HCT116 (cell line): ENCODE measurements at regions not wholly inside any gene's neighbourhood (a gene's known extent, or its start where the extent isn't known, plus 50 kb on each side); places are given as distances from the start of the nearest gene placed in this dataset.

Experiments
- ATAC-seq: fragments of 200-7000 bp; cut with Tn5 transposase; 2 replicates; pipeline ENCODE4 v1.9.1; 2020; ENCODE audit warnings: mild to moderate bottlenecking, moderate library complexity
- BruUV-seq: library from RNA; stranded (reverse); fragments of 400-500 nt; replicated peaks from 2 replicates; lab custom pipeline; 2021; lab: Mats Ljungman, UMichigan
- CTCF ChIA-PET: fragments of 300-600 bp; sonication (Branson Sonifier 250); formaldehyde crosslinking; loops from one replicate; lab custom pipeline; 2021; ENCODE audit warnings: antibody characterized with exemption; lab: Charles Lee
- POLR2A ChIA-PET: fragments of 300-600, 350-600 bp; sonication (Branson Sonifier 250); formaldehyde crosslinking; loops from one replicate; lab custom pipeline; 2021; ENCODE audit warnings: antibody characterized with exemption; lab: Charles Lee
- RAD21 ChIA-PET, 2 experiments: fragments of 300-600 bp; sonication (Branson Sonifier 250); formaldehyde crosslinking; loops; one replicate each; lab custom pipeline; 2023; ENCODE audit warnings: low total read pairs in 2 of 2; ENCODE audit not compliant: uncharacterized antibody in 2 of 2, unreplicated experiment in 2 of 2, low non-redundant PET in 1 of 2; lab: Charles Lee
- DNase-seq: peaks from one replicate; pipeline ENCODE4 v3.0.0-alpha.2; 2010; ENCODE audit warnings: low read depth, low spot score
- H2AFZ ChIP-seq: fragments of 200-600 bp; shearing (Covaris generic), sonication (generic); 2 replicates; pipeline ENCODE4 v1.6.1; 2017; ENCODE audit warnings: low read depth, mixed run types, mixed read lengths, antibody characterized with exemption, low read length; ENCODE audit not compliant: poor library complexity, severe bottlenecking
- H3K27ac ChIP-seq: 2 replicates; pipeline ENCODE4 v1.5.1; 2012; ENCODE audit warnings: low read depth, low read length
- H3K27me3 ChIP-seq: fragments of 200-600 bp; sonication (generic); 2 replicates; pipeline ENCODE4 v1.6.1; 2016; ENCODE audit warnings: mixed run types, low read length, mixed read lengths; ENCODE audit not compliant: insufficient read depth
- H3K36me3 ChIP-seq, 2 experiments: fragments of 200-500 bp in 1 of 2; fragments of 200-600 bp in 1 of 2; sonication (Bioruptor generic) in 1 of 2; sonication (generic) in 1 of 2; 2 replicates each; pipeline versions ENCODE4 v1.5.1 to v1.6.1; 2014 to 2016; ENCODE audit warnings: low read length in 2 of 2, inconsistent platforms in 1 of 2, mixed read lengths in 1 of 2, mixed run types in 1 of 2; ENCODE audit not compliant: insufficient read depth in 2 of 2, control insufficient read depth in 1 of 2
- H3K4me1 ChIP-seq, 2 experiments: fragments of 200-600 bp in 1 of 2; sonication (generic) in 1 of 2; 2 replicates each; pipeline versions ENCODE4 v1.5.1 to v1.6.1; 2012 to 2017; ENCODE audit warnings: low read length in 2 of 2, inconsistent platforms in 1 of 2, mild to moderate bottlenecking in 1 of 2, mixed read lengths in 1 of 2, mixed run types in 1 of 2, moderate library complexity in 1 of 2; ENCODE audit not compliant: insufficient read depth in 2 of 2, control insufficient read depth in 1 of 2
- H3K4me2 ChIP-seq: fragments of 200-600 bp; sonication (generic); 2 replicates; pipeline ENCODE4 v1.6.1; 2017; ENCODE audit warnings: mixed run types, low read length, mixed read lengths
- H3K4me3 ChIP-seq, 2 experiments: fragments of 200-600 bp in 1 of 2; sonication (generic) in 1 of 2; replicated peaks in 1 of 2; 2 replicates each; pipeline ENCODE4 v1.5.1; 2011 to 2016; ENCODE audit warnings: low read length in 2 of 2, control low read depth in 1 of 2, low read depth in 1 of 2, mild to moderate bottlenecking in 1 of 2, mixed read lengths in 1 of 2, mixed run types in 1 of 2
- H3K79me2 ChIP-seq: fragments of 200-600 bp; sonication (generic); 2 replicates; pipeline ENCODE4 v1.6.1; 2017; ENCODE audit warnings: mild to moderate bottlenecking, mixed run types, low read length, moderate library complexity, mixed read lengths; ENCODE audit not compliant: insufficient read depth
- H3K9ac ChIP-seq: fragments of 200-600 bp; sonication (generic); 2 replicates; pipeline ENCODE4 v1.6.1; 2016; ENCODE audit warnings: low read length, mixed read lengths
- H3K9me2 ChIP-seq: fragments of 200-600 bp; sonication (generic), shearing (Covaris generic); 2 replicates; pipeline ENCODE4 v1.6.1; 2017; ENCODE audit warnings: mixed run types, mild to moderate bottlenecking, moderate library complexity; ENCODE audit not compliant: insufficient read depth
- H3K9me3 ChIP-seq, 2 experiments: fragments of 200-500 bp in 1 of 2; fragments of 200-600 bp in 1 of 2; sonication (Bioruptor generic) in 1 of 2; sonication (generic) in 1 of 2; 2 replicates each; pipeline ENCODE4 v1.6.1; 2014 to 2017; ENCODE audit warnings: low read length in 2 of 2, mixed read lengths in 2 of 2, inconsistent platforms in 1 of 2, low read depth in 1 of 2, mild to moderate bottlenecking in 1 of 2, mixed run types in 1 of 2, moderate library complexity in 1 of 2; ENCODE audit not compliant: control insufficient read depth in 1 of 2, insufficient read depth in 1 of 2
- H4K20me1 ChIP-seq: fragments of 200-600 bp; sonication (generic), shearing (Covaris generic); 2 replicates; pipeline ENCODE4 v1.6.1; 2017; ENCODE audit warnings: mixed run types, mild to moderate bottlenecking, moderate library complexity; ENCODE audit not compliant: insufficient read depth
- ATF3 ChIP-seq: IDR thresholded peaks from 2 replicates; pipeline ENCODE4 v1.6.1; 2012
- CEBPB ChIP-seq: IDR thresholded peaks from 2 replicates; pipeline ENCODE4 v1.6.1; 2012; ENCODE audit warnings: low read depth
- EZH2 ChIP-seq: fragments of 200-600 bp; sonication (generic); IDR thresholded peaks from 2 replicates; pipeline ENCODE4 v1.6.1; 2017; ENCODE audit warnings: antibody characterized with exemption, mixed run types
- FOSL1 ChIP-seq: IDR thresholded peaks from 2 replicates; pipeline ENCODE4 v1.6.1; 2012; ENCODE audit warnings: low read depth
- JUND ChIP-seq: IDR thresholded peaks from 2 replicates; pipeline ENCODE4 v1.6.1; 2012
- POLR2A ChIP-seq: IDR thresholded peaks from 2 replicates; pipeline ENCODE4 v1.7.0; 2011; ENCODE audit warnings: borderline replicate concordance; ENCODE audit not compliant: insufficient read depth, insufficient read length; ENCODE audit errors: extremely low read depth
- POLR2AphosphoS5 ChIP-seq: IDR thresholded peaks from 2 replicates; pipeline ENCODE4 v1.6.1; 2011; ENCODE audit warnings: mild to moderate bottlenecking, low read depth, low read length, moderate library complexity
- RAD21 ChIP-seq: IDR thresholded peaks from 2 replicates; pipeline ENCODE4 v1.6.1; 2012; ENCODE audit warnings: low read depth, mild to moderate bottlenecking
- SIN3A ChIP-seq: IDR thresholded peaks from 2 replicates; pipeline ENCODE4 v1.6.1; 2012; ENCODE audit warnings: low read depth
- SP1 ChIP-seq: IDR thresholded peaks from 2 replicates; pipeline ENCODE4 v1.6.1; 2012; ENCODE audit warnings: low read depth
- SRF ChIP-seq: IDR thresholded peaks from 2 replicates; pipeline ENCODE4 v1.6.1; 2012; ENCODE audit warnings: low read depth
- YY1 ChIP-seq: IDR thresholded peaks from 2 replicates; pipeline ENCODE4 v1.6.1; 2011; ENCODE audit warnings: low read length, low read depth, moderate library complexity, mild to moderate bottlenecking; ENCODE audit not compliant: insufficient replicate concordance; ENCODE audit errors: extremely low read depth
- ZBTB33 ChIP-seq: IDR thresholded peaks from 2 replicates; pipeline ENCODE4 v1.6.1; 2011; ENCODE audit warnings: mild to moderate bottlenecking, low read length, moderate library complexity; ENCODE audit not compliant: insufficient replicate concordance; ENCODE audit errors: extremely low read depth
- ZFX ChIP-seq: fragments of 450-650 bp; IDR thresholded peaks from 2 replicates; pipeline ENCODE4 v1.6.1; 2017
- ZNF274 ChIP-seq: fragments of 200-500 bp; sonication (Bioruptor generic); IDR thresholded peaks from 2 replicates; pipeline ENCODE4 v1.6.1; 2014; ENCODE audit warnings: mild to moderate bottlenecking, low read depth, low read length, inconsistent platforms
- intact Hi-C: fragments of 100-400 bp; cut with micrococcal nuclease; formaldehyde crosslinking; loops from 2 replicates; pipeline ENCODE4 v1.10.0; 2022

- H4K20me1 ChIP-seq = no peaks in the 10 kb centered on the region
- RAD21 ChIA-PET = no interaction called here
- no peak for ATAC-seq
- H3K36me3 ChIP-seq = no peaks in the 10 kb centered on the region
- H3K4me2 ChIP-seq = no peak overlapping the region
- H3K4me1 ChIP-seq = peaks cover 0 to 7% of the 10 kb centered on the region in 2 experiments; a peak in 2 of 4 replicates
- TF ChIP-seq JUND = no peak
- TF ChIP-seq SRF = no peak
- TF ChIP-seq FOSL1 = no peak
- TF ChIP-seq ZNF274 = no peak
- no peak for TF ChIP-seq ATF3
- TF ChIP-seq ZBTB33 = no peak
- no peak for TF ChIP-seq SP1
- TF ChIP-seq RAD21 = no peak
- no peak for TF ChIP-seq CEBPB
- TF ChIP-seq POLR2A = no peak
- H3K9me3 ChIP-seq = no peaks in the 10 kb centered on the region
- no peaks in the 10 kb centered on the region for H3K79me2 ChIP-seq
- H3K9ac ChIP-seq = no peak overlapping the region
- CTCF ChIA-PET = no interaction called here
- DNase-seq = no peak
- no peak overlapping the region for H3K27ac ChIP-seq
- POLR2A ChIA-PET = no interaction called here
- no peak overlapping the region for H2AFZ ChIP-seq
- H3K27me3 ChIP-seq = no peaks in the 10 kb centered on the region
- BruUV-seq = no TSS peak
- no peak overlapping the region for H3K4me3 ChIP-seq
- no peaks in the 10 kb centered on the region for H3K9me2 ChIP-seq
- intact Hi-C loops = no loop called here
These were observed 79.3 kb upstream of the CAMK2D start for GRCh38 chr4:113840861-113841260.

GRCh38 chr4:113838460-113838859, 76.9 kb upstream of the CAMK2D start:
- no TSS peak for BruUV-seq
- Histone ChIP-seq H3K27me3 (no peaks in the 10 kb centered on the region), H3K36me3 (no peaks in the 10 kb centered on the region), H3K9me3 (no peaks in the 10 kb centered on the region), H3K4me3 (no peak overlapping the region), H3K4me2 (no peak overlapping the region), H3K79me2 (no peaks in the 10 kb centered on the region), H3K27ac (no peak overlapping the region), H3K4me1 (peaks cover 0 to 7% of the 10 kb centered on the region in 2 experiments; a peak in 2 of 4 replicates), H4K20me1 (no peaks in the 10 kb centered on the region), H3K9me2 (no peaks in the 10 kb centered on the region), H2AFZ (no peak overlapping the region), H3K9ac (no peak overlapping the region)
- no peak for DNase-seq
- ChIA-PET POLR2A (no interaction called here), RAD21 (no interaction called here), CTCF (no interaction called here)
- TF ChIP-seq EZH2 = no peak
- TF ChIP-seq FOSL1 = no peak
- TF ChIP-seq ZBTB33 = no peak
- no peak for TF ChIP-seq ZNF274
- TF ChIP-seq YY1 = no peak
- no peak for TF ChIP-seq ZFX
- TF ChIP-seq POLR2AphosphoS5 = no peak
- TF ChIP-seq RAD21 = no peak
- no peak for TF ChIP-seq SIN3A
- intact Hi-C loops = no loop called here
- ATAC-seq = no peak
